ENCODE measurements at regions not wholly inside any gene's neighbourhood (a gene's known extent, or its start where the extent isn't known, plus 50 kb on each side); places are given as distances from the start of the nearest gene placed in this dataset.

GRCh38 chr9:18126831-18127498 lies 347.0 kb upstream of the ADAMTSL1 start:
- no peak overlapping the region for H3K4me3 ChIP-seq (ENCODE audit: low read length)
- CTCF ChIA-PET = no interaction called here
- no peak overlapping the region for H3K27ac ChIP-seq (ENCODE audit: low read depth, low read length)
- no peaks in the 10 kb centered on the region for H3K36me3 ChIP-seq (ENCODE audit: insufficient read depth, low read length)
- no peaks in the 10 kb centered on the region for H3K4me1 ChIP-seq (ENCODE audit: insufficient read depth, low read length)
- H3K9me3 Mint-ChIP-seq = peaks cover 0 to 10% (median 7%) of the 10 kb centered on the region in 5 donors
- no peaks in the 10 kb centered on the region for H3K4me1 Mint-ChIP-seq
- H3K27me3 Mint-ChIP-seq = no peaks in the 10 kb centered on the region
- no peak overlapping the region for H3K27ac Mint-ChIP-seq
- no peaks in the 10 kb centered on the region for H3K27me3 ChIP-seq (ENCODE audit: insufficient read depth, low read length, poor library complexity, severe bottlenecking)
- no peaks in the 10 kb centered on the region for H3K9me3 ChIP-seq (ENCODE audit: low read length)
- H3K4me3 Mint-ChIP-seq = no peak overlapping the region
- POLR2A ChIA-PET = no interaction called here
- DNase-seq = no peak
- H3K36me3 Mint-ChIP-seq = no peaks in the 10 kb centered on the region

DNA sequence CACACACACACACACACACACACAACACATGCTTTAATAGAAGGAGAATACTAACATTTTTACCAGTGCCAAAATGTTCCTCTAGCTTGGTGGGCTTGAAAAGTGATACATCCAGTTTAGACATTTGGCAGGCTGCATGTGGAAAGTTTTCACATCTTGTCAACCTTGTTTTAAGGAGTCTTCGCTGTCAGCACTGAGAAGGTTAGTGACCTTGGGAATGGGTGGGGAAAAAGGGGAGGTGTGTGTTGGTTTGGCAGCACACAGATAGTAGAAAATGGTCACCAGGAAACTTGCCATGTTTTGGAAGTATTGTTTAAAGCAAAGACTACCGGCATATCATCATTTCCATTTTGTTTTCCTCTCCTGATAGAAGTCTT lies 346.5 kb upstream of the ADAMTSL1 start:
- peaks cover 0 to 13% (median 7%) of the 10 kb centered on the region in 5 donors for H3K9me3 Mint-ChIP-seq
- no peaks in the 10 kb centered on the region for H3K36me3 ChIP-seq (ENCODE audit: insufficient read depth, low read length)
- ChIA-PET POLR2A (no interaction called here), CTCF (no interaction called here)
- H3K36me3 Mint-ChIP-seq = no peaks in the 10 kb centered on the region
- H3K4me3 ChIP-seq (ENCODE audit: low read length) = no peak overlapping the region
- no peaks in the 10 kb centered on the region for H3K27me3 Mint-ChIP-seq
- H3K27me3 ChIP-seq (ENCODE audit: insufficient read depth, low read length, poor library complexity, severe bottlenecking) = no peaks in the 10 kb centered on the region
- H3K4me1 Mint-ChIP-seq = no peaks in the 10 kb centered on the region
- H3K27ac ChIP-seq (ENCODE audit: low read depth, low read length) = no peak overlapping the region
- H3K4me1 ChIP-seq (ENCODE audit: insufficient read depth, low read length) = no peaks in the 10 kb centered on the region
- H3K4me3 Mint-ChIP-seq = no peak overlapping the region
- H3K9me3 ChIP-seq (ENCODE audit: low read length) = no peaks in the 10 kb centered on the region
- no peak for DNase-seq
- no peak overlapping the region for H3K27ac Mint-ChIP-seq

- POLR2A ChIA-PET = no interaction called here
- Histone ChIP-seq H3K4me3 (ENCODE audit: low read length) (no peak overlapping the region), H3K27me3 (ENCODE audit: insufficient read depth, low read length, poor library complexity, severe bottlenecking) (no peaks in the 10 kb centered on the region), H3K36me3 (ENCODE audit: insufficient read depth, low read length) (no peaks in the 10 kb centered on the region), H3K4me1 (ENCODE audit: insufficient read depth, low read length) (no peaks in the 10 kb centered on the region), H3K9me3 (ENCODE audit: low read length) (no peaks in the 10 kb centered on the region), H3K27ac (ENCODE audit: low read depth, low read length) (no peak overlapping the region)
- Mint-ChIP-seq H3K9me3 (peaks cover 0 to 6% (median 3%) of the 10 kb centered on the region in 5 donors), H3K4me3 (no peak overlapping the region), H3K36me3 (no peaks in the 10 kb centered on the region), H3K27ac (no peak overlapping the region), H3K27me3 (no peaks in the 10 kb centered on the region), H3K4me1 (no peaks in the 10 kb centered on the region)
- no peak for DNase-seq
- CTCF ChIA-PET = no interaction called here
Observed at GRCh38 chr9:18129809-18130334, 344.1 kb upstream of the ADAMTSL1 start.

- POLR2A ChIA-PET = no interaction called here
- Mint-ChIP-seq H3K4me1 (no peaks in the 10 kb centered on the region), H3K4me3 (no peak overlapping the region), H3K36me3 (no peaks in the 10 kb centered on the region), H3K27me3 (no peaks in the 10 kb centered on the region), H3K9me3 (peaks cover 0 to 5% (median 2%) of the 10 kb centered on the region in 5 donors), H3K27ac (no peak overlapping the region)
- no peak overlapping the region for H3K27ac ChIP-seq (ENCODE audit: low read depth, low read length)
- H3K4me3 ChIP-seq (ENCODE audit: low read length) = no peak overlapping the region
- no peaks in the 10 kb centered on the region for H3K36me3 ChIP-seq (ENCODE audit: insufficient read depth, low read length)
- CTCF ChIA-PET = no interaction called here
- H3K9me3 ChIP-seq (ENCODE audit: low read length) = no peaks in the 10 kb centered on the region
- no peak for DNase-seq
- no peaks in the 10 kb centered on the region for H3K27me3 ChIP-seq (ENCODE audit: insufficient read depth, low read length, poor library complexity, severe bottlenecking)
- no peaks in the 10 kb centered on the region for H3K4me1 ChIP-seq (ENCODE audit: insufficient read depth, low read length)
Observed at GRCh38 chr9:18136354-18136994, 337.5 kb upstream of the ADAMTSL1 start.

DNA sequence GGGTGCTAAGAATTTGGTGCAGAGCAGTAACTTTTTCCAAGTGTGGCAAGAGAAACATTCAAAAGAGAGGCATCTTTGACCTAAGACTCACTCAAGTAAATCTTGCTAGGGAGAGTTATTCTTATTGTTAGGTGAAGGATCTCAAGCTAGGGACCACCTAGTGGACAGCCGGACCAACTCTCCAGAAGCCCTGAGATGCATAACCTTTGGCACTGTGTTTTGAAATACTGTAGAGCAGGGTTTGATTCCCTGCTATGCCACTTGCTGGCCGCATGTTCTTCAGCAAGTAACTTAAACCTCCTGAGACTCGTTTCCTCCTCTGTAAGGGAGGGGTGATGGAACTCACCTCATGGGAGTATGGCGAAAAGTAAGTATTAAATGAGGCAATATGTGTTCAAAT lies 336.1 kb upstream of the ADAMTSL1 start:
- no peak overlapping the region for H3K4me3 Mint-ChIP-seq
- ChIA-PET CTCF (no interaction called here), POLR2A (no interaction called here)
- H3K27ac Mint-ChIP-seq = no peak overlapping the region
- Histone ChIP-seq H3K27ac (ENCODE audit: low read depth, low read length) (no peak overlapping the region), H3K4me1 (ENCODE audit: insufficient read depth, low read length) (no peaks in the 10 kb centered on the region), H3K36me3 (ENCODE audit: insufficient read depth, low read length) (no peaks in the 10 kb centered on the region), H3K4me3 (ENCODE audit: low read length) (no peak overlapping the region), H3K9me3 (ENCODE audit: low read length) (no peaks in the 10 kb centered on the region), H3K27me3 (ENCODE audit: insufficient read depth, low read length, poor library complexity, severe bottlenecking) (no peaks in the 10 kb centered on the region)
- peaks cover 0 to 1% (median 0%) of the 10 kb centered on the region in 3 donors for H3K36me3 Mint-ChIP-seq
- H3K9me3 Mint-ChIP-seq = peaks cover 0 to 2% (median 0%) of the 10 kb centered on the region in 5 donors
- no peaks in the 10 kb centered on the region for H3K4me1 Mint-ChIP-seq
- DNase-seq = no peak
- H3K27me3 Mint-ChIP-seq = no peaks in the 10 kb centered on the region

DNA sequence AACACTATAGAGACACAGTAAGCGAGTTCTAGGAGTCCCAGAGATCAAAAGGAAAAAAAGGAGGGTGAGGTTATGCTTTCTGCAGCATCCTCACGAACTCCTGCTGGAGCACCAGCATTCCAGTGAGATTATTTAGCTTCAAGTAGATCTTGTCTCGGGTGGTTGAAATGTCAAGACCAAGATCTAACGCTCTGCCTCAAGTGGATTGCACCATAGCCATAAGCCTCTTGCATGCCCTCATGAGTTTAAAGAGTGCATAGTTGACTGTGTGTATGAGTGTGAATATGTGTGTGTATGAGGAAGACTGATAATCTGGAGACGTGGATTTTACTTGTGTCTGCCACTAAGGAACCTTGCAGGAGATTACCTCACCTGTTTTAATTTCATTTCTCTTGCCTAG lies 335.3 kb upstream of the ADAMTSL1 start:
- Mint-ChIP-seq H3K27me3 (no peaks in the 10 kb centered on the region), H3K9me3 (peaks cover 0 to 2% (median 0%) of the 10 kb centered on the region in 5 donors), H3K4me1 (no peaks in the 10 kb centered on the region), H3K27ac (no peak overlapping the region), H3K4me3 (no peak overlapping the region), H3K36me3 (peaks cover 0 to 1% (median 0%) of the 10 kb centered on the region in 3 donors)
- Histone ChIP-seq H3K9me3 (ENCODE audit: low read length) (no peaks in the 10 kb centered on the region), H3K36me3 (ENCODE audit: insufficient read depth, low read length) (no peaks in the 10 kb centered on the region), H3K27me3 (ENCODE audit: insufficient read depth, low read length, poor library complexity, severe bottlenecking) (no peaks in the 10 kb centered on the region), H3K4me1 (ENCODE audit: insufficient read depth, low read length) (no peaks in the 10 kb centered on the region), H3K4me3 (ENCODE audit: low read length) (no peak overlapping the region), H3K27ac (ENCODE audit: low read depth, low read length) (no peak overlapping the region)
- CTCF ChIA-PET = no interaction called here
- POLR2A ChIA-PET = no interaction called here
- no peak for DNase-seq

- ChIA-PET POLR2A (no interaction called here), CTCF (no interaction called here)
- H3K9me3 Mint-ChIP-seq = peaks cover 0 to 2% (median 0%) of the 10 kb centered on the region in 5 donors
- no peak overlapping the region for H3K4me3 Mint-ChIP-seq
- H3K36me3 Mint-ChIP-seq = peaks cover 0 to 1% (median 0%) of the 10 kb centered on the region in 3 donors
- no peaks in the 10 kb centered on the region for H3K27me3 ChIP-seq (ENCODE audit: insufficient read depth, low read length, poor library complexity, severe bottlenecking)
- no peak for DNase-seq
- H3K27ac ChIP-seq (ENCODE audit: low read depth, low read length) = no peak overlapping the region
- H3K4me1 Mint-ChIP-seq = no peaks in the 10 kb centered on the region
- H3K36me3 ChIP-seq (ENCODE audit: insufficient read depth, low read length) = no peaks in the 10 kb centered on the region
- H3K9me3 ChIP-seq (ENCODE audit: low read length) = no peaks in the 10 kb centered on the region
- no peaks in the 10 kb centered on the region for H3K4me1 ChIP-seq (ENCODE audit: insufficient read depth, low read length)
- H3K27me3 Mint-ChIP-seq = no peaks in the 10 kb centered on the region
- H3K27ac Mint-ChIP-seq = no peak overlapping the region
- no peak overlapping the region for H3K4me3 ChIP-seq (ENCODE audit: low read length)
Observed at GRCh38 chr9:18141681-18142080, 332.3 kb upstream of the ADAMTSL1 start.

DNA sequence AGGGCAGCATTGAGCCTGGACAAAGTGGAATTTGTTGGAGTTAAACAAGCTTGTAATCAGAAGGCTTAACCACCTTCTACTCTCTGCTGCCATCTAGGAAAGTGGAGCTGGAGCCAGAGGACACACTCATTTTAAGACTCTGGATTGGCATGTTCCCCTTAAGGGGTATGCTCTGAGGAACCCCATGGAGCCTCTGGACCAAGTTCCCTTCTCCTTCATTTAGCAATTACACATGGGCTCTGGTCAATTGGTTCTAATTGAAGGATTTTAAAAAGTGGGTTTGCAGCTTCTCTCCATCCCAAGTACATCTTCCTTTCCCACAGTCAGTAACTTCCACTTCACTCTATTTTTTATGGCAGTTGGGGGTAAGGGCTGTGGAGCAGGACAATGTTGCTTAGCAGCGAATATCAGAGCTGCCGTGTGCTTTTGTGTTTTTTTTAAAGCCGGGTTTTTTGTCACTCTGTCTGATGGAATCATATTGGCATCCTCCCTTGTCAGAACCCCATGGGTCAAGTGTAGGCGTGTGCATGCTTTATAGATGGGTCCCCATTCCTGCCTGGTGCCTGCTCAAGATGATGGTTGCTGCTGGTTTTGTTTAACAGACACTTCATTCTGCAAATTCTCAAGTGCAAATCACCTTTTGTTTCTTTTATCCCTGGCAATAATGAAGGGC lies 330.7 kb upstream of the ADAMTSL1 start:
- POLR2A ChIA-PET = no interaction called here
- CTCF ChIA-PET = no interaction called here
- no peaks in the 10 kb centered on the region for H3K27me3 Mint-ChIP-seq

More for the DNA sequence above, 330.7 kb upstream of the ADAMTSL1 start:
- Mint-ChIP-seq H3K4me3 (no peak overlapping the region), H3K4me1 (no peaks in the 10 kb centered on the region), H3K27ac (no peak overlapping the region), H3K9me3 (peaks cover 0 to 2% (median 0%) of the 10 kb centered on the region in 5 donors), H3K36me3 (peaks cover 0 to 1% (median 0%) of the 10 kb centered on the region in 3 donors)
- Histone ChIP-seq H3K4me1 (ENCODE audit: insufficient read depth, low read length) (no peaks in the 10 kb centered on the region), H3K27me3 (ENCODE audit: insufficient read depth, low read length, poor library complexity, severe bottlenecking) (no peaks in the 10 kb centered on the region), H3K36me3 (ENCODE audit: insufficient read depth, low read length) (no peaks in the 10 kb centered on the region), H3K9me3 (ENCODE audit: low read length) (no peaks in the 10 kb centered on the region), H3K4me3 (ENCODE audit: low read length) (no peak overlapping the region), H3K27ac (ENCODE audit: low read depth, low read length) (no peak overlapping the region)
- DNase-seq = no peak
